ENCODE measurements at regions not wholly inside any gene's neighbourhood (a gene's known extent, or its start where the extent isn't known, plus 50 kb on each side); places are given as distances from the start of the nearest gene placed in this dataset.

GRCh38 chr5:84983093-84983492 is 598.4 kb upstream of the EDIL3 start:
- TF ChIP-seq AFF4 (CRISPR knock-in tag; IDR thresholded peaks at IDR 0.05; ENCODE audit: borderline replicate concordance) (no peak), HMGA2 (CRISPR knock-in tag; IDR thresholded peaks at IDR 0.05) (peak; percentile 50; the same call in 1 of the 2 replicates)
- Mint-ChIP-seq H3K4me1 (peaks cover 5% of the 10 kb centered on the region), H3K4me3 (no peak overlapping the region), H3K36me3 (no peaks in the 10 kb centered on the region), H3K9me3 (no peaks in the 10 kb centered on the region), H3K27me3 (ENCODE audit: low read depth) (no peaks in the 10 kb centered on the region), H3K27ac (no peak overlapping the region)
- ChIA-PET POLR2A (no interaction called here), CTCF (no interaction called here)
- DNase-seq (ENCODE audit: low spot score) (no peak), ATAC-seq (no peak)

- POLR2A ChIA-PET, result no interaction called here
- DNase-seq (ENCODE audit: low spot score) (no peak), ATAC-seq (no peak)
- TF ChIP-seq JAZF1 (CRISPR knock-in tag; IDR thresholded peaks at IDR 0.05), result no peak
- TF ChIP-seq PRDM15 (CRISPR knock-in tag; IDR thresholded peaks at IDR 0.05), result no peak
- TF ChIP-seq ELF4 (CRISPR knock-in tag; IDR thresholded peaks at IDR 0.05; ENCODE audit: low read depth), result no peak
- no peak for TF ChIP-seq FOXP4 (CRISPR knock-in tag; IDR thresholded peaks at IDR 0.05)
- TF ChIP-seq ZMAT4 (CRISPR knock-in tag; IDR thresholded peaks at IDR 0.05), result no peak
- TF ChIP-seq ZNF219 (CRISPR knock-in tag; IDR thresholded peaks at IDR 0.05; ENCODE audit: borderline replicate concordance), result no peak
- TF ChIP-seq ZNF396 (CRISPR knock-in tag; IDR thresholded peaks at IDR 0.05; ENCODE audit: borderline replicate concordance), result no peak
- no peak for TF ChIP-seq HMGA2 (CRISPR knock-in tag; IDR thresholded peaks at IDR 0.05)
- TF ChIP-seq ZNF425 (CRISPR knock-in tag; conservative IDR thresholded peaks at IDR 0.05), result no peak
- no peak for TF ChIP-seq ZNF232 (CRISPR knock-in tag; IDR thresholded peaks at IDR 0.05)
- TF ChIP-seq RORB (CRISPR knock-in tag; IDR thresholded peaks at IDR 0.05), result no peak
- TF ChIP-seq TCF7 (CRISPR knock-in tag; IDR thresholded peaks at IDR 0.05; ENCODE audit: low read depth), result no peak
- TF ChIP-seq NR2C2 (CRISPR knock-in tag; IDR thresholded peaks at IDR 0.05), result no peak
- no peak for TF ChIP-seq GRHL2 (CRISPR knock-in tag; IDR thresholded peaks at IDR 0.05; ENCODE audit: insufficient replicate concordance, severe bottlenecking)
- no peak for TF ChIP-seq AFF4 (CRISPR knock-in tag; IDR thresholded peaks at IDR 0.05; ENCODE audit: borderline replicate concordance)
- no peak for TF ChIP-seq MAX (CRISPR knock-in tag; IDR thresholded peaks at IDR 0.05)
- Mint-ChIP-seq H3K9me3 (no peaks in the 10 kb centered on the region), H3K4me3 (no peak overlapping the region), H3K4me1 (peaks cover 5% of the 10 kb centered on the region), H3K27me3 (ENCODE audit: low read depth) (no peaks in the 10 kb centered on the region), H3K27ac (no peak overlapping the region), H3K36me3 (no peaks in the 10 kb centered on the region)
- CTCF ChIA-PET, result no interaction called here
Observed at GRCh38 chr5:84985148-84985547, 600.5 kb upstream of the EDIL3 start.
